ENCODE measurements at regions not wholly inside any gene's neighbourhood (a gene's known extent, or its start where the extent isn't known, plus 50 kb on each side); places are given as distances from the start of the nearest gene placed in this dataset.

- TF ChIP-seq EGR1 (IDR thresholded peaks at IDR 0.05; ENCODE audit: low read depth) (no peak), FOSL1 (IDR thresholded peaks at IDR 0.05; ENCODE audit: low read depth) (peak; percentile 87)
Observed at GRCh38 chr5:17118631-17119030, 98.8 kb upstream of the BASP1 start (continued).

DNA sequence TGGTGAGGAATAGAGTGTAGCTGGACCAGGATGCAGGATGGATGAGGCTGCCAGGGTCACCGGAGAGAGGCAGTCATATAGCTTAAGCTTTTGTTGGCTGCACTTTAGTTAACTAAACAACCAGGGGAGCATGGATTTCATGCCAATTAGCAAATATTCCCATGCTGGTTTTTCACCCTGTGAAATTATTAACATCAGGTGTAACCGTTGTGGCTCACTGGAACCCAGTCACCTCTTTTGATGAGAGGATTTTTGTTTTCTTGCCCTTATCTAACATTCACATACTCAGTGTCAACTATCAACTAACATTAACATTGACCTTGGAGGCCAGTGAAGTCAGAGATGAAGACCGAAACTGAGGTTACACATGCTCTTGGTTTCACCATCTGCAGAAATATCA is 97.2 kb upstream of the BASP1 start:
- no peaks in the 10 kb centered on the region for H3K9me2 ChIP-seq (ENCODE audit: insufficient read depth)
- ATAC-seq (no peak), DNase-seq (ENCODE audit: low read depth, low spot score) (no peak)
- POLR2A ChIA-PET = no interaction called here
- no peak overlapping the region for H3K9ac ChIP-seq (ENCODE audit: low read length)
- H3K27ac ChIP-seq (ENCODE audit: low read depth, low read length) = no peak overlapping the region
- RAD21 ChIA-PET (ENCODE audit: low non-redundant PET in 1 of 2, low total read pairs in 2 of 2, uncharacterized antibody in 2 of 2, unreplicated experiment in 2 of 2) = no interaction called here
- TF ChIP-seq ATF3 (IDR thresholded peaks at IDR 0.05) (no peak), RAD21 (IDR thresholded peaks at IDR 0.05; ENCODE audit: low read depth) (no peak), EZH2 (IDR thresholded peaks at IDR 0.05) (no peak), REST (IDR thresholded peaks at IDR 0.05; ENCODE audit: low read depth) (no peak), ZNF274 (IDR thresholded peaks at IDR 0.05; ENCODE audit: low read depth, low read length) (no peak), SP1 (IDR thresholded peaks at IDR 0.05; ENCODE audit: low read depth) (no peak)
- H3K36me3 ChIP-seq (ENCODE audit: control insufficient read depth in 1 of 2, insufficient read depth in 2 of 2, low read length in 2 of 2) = no peaks in the 10 kb centered on the region
- H3K4me2 ChIP-seq (ENCODE audit: low read length) = no peak overlapping the region
- CTCF ChIA-PET = no interaction called here
- no TSS peak for BruUV-seq (replicated peaks)
- intact Hi-C loops (cut with micrococcal nuclease) = no loop called here
- no peaks in the 10 kb centered on the region for H3K27me3 ChIP-seq (ENCODE audit: insufficient read depth, low read length)
- H3K4me1 ChIP-seq (ENCODE audit: control insufficient read depth in 1 of 2, insufficient read depth in 2 of 2, low read length in 2 of 2) = peaks cover 9 to 14% of the 10 kb centered on the region in 2 experiments; a peak in 3 of 4 replicates
- no peak overlapping the region for H3K4me3 ChIP-seq (replicated peaks in 1 of 2; ENCODE audit: low read depth in 1 of 2, low read length in 2 of 2)
- H3K79me2 ChIP-seq (ENCODE audit: insufficient read depth, low read length) = no peaks in the 10 kb centered on the region
- no peaks in the 10 kb centered on the region for H4K20me1 ChIP-seq (ENCODE audit: insufficient read depth)
- H3K9me3 ChIP-seq (ENCODE audit: control insufficient read depth in 1 of 2, insufficient read depth in 1 of 2, low read depth in 1 of 2, low read length in 2 of 2) = no peaks in the 10 kb centered on the region
- no peak overlapping the region for H2AFZ ChIP-seq (ENCODE audit: low read depth, low read length, poor library complexity, severe bottlenecking)
